ENCODE measurements at regions not wholly inside any gene's neighbourhood (a gene's known extent, or its start where the extent isn't known, plus 50 kb on each side); places are given as distances from the start of the nearest gene placed in this dataset.

GRCh38 chr16:5665834-5666233 is 568.2 kb upstream of the EEF2KMT start:
- no peak for TF ChIP-seq CTCF (IDR thresholded peaks at IDR 0.05)
- no peak for TF ChIP-seq POLR2A (IDR thresholded peaks at IDR 0.05)
- no peak for TF ChIP-seq POLR2AphosphoS5 (IDR thresholded peaks at IDR 0.05)
